Non-pigmented ciliary epithelial cell (primary cell): ENCODE measurements at regions not wholly inside any gene's neighbourhood (a gene's known extent, or its start where the extent isn't known, plus 50 kb on each side); places are given as distances from the start of the nearest gene placed in this dataset.

ENCODE experiments used
- DNase-seq: peaks from one replicate; pipeline ENCODE4 v3.0.0-alpha.2; 2010; ENCODE audit warnings: low read depth

DNA sequence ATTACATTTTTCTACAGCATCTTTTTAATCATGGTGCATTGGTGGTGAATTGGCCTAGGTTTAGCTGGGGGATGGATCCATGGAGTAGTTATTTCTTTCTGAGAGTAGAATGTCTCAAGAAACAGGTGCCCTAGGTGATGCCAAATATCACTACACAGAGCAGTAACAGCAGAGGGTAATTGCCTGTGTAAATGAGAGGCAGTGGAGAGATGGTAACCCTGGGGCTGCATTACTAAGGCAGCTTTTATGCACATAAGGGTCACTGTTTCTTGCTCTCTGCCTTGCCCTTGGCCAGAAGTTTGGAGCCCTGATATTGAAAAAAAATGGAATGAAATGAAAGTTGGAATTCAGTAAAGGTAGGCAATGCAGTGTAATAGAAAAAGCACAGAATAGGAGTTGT, 604.0 kb downstream of the NOVA1 start:
- no peak for DNase-seq

DNA sequence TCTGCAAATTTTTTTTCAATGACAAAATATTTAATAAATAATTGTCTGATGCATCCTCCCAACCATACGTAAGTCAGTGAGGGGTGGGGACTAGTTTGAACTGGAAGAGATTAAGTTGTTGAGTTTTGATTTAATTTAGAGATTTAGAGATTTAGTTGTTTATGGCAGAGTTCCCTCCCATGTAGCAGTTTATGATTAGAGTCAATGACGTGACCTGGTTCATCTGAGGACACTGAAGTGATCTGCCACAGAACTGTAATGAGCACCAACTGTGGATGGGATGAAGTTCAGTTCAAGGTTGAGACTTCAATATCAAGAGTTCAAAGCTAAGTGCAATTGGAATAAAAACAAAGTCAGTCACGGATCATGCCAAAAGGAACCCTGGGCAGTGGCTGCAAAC, 609.3 kb downstream of the NOVA1 start:
- no peak for DNase-seq

DNA sequence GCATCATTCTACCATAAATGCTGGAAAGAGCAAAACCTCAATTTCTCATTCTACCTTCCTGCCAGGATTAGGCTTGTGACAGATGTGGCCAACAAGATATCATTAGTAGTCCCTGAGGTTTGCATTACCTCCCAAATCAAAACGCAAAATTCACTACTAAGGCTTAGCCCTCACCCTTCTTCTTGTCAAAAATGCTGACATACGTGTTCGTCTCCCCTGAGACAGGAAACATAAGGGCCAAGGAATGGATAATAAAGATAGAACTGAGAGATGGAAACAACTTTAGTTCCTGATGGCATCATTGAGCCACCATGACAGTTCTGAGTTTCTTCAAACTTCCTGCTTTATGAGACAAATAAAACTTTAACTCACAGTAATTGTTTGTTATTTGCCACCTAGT, 642.1 kb downstream of the NOVA1 start:
- DNase-seq = no peak

DNA sequence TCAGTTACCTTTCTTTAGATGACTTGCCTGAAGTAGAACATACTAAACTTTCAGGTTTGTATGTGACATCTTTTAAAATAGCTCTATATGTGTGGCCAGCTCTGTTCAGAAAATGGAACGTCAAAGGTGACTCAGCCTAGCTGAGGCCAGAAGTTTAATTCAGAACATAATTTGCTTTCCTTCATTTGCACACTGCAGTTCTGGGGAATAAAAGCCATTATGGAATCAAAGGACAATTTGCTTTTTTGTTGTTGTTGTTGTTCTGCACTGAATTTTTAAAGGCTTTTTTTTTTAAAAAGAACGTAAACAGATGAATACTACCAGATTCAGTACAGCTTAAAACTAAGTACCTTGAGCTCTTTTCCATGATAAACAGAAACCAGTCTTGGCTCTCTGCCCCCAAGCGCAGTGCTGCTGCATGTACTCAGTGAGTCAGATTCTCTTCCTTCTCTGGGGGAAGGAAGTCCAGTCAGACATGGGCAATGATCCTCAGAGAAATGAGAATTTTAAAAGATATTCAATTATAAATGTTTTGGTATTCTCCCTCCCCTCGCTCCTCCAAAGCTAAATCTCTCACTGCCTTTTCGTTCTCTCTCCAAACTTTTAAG, 644.2 kb downstream of the NOVA1 start:
- peak; percentile 41 for DNase-seq

DNA sequence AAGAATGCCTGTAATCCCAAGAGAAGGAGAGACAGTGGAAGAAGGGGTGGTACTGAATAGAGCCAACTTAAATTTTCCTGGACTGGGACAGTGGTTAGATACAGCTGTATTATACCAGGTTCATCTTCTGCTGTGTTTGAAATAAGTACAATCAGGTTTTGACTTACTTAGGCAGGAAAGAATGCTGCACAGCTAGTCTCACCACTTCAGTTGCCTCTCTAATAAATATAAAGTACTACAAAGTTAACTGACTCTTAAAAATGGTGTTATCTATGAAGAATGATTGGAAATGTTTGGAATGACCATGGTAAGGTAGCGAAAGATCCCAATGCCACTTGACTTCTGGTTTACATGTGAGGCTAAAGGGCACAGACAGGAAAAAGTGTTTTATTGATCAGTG, 652.1 kb downstream of the NOVA1 start:
- no peak for DNase-seq

DNA sequence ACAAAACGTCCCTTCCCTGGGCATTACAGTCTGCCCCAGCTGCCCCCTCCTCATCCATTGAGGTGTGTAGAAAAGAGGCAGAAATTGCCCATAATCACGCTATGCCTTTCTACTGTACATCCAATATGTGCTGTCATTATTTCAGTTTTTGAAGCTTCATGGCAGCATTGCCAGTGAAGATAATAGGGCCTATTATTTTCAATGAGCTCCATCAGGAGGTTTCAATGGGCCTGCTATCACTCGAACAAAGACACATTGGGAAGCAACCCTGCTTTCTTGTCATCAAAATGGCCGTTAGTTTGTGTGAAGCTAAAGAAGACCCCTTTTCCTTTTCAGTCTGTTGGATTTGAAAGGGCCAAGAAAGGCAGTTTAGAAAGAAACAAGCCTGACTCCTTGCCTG, 653.8 kb downstream of the NOVA1 start:
- DNase-seq = no peak

DNA sequence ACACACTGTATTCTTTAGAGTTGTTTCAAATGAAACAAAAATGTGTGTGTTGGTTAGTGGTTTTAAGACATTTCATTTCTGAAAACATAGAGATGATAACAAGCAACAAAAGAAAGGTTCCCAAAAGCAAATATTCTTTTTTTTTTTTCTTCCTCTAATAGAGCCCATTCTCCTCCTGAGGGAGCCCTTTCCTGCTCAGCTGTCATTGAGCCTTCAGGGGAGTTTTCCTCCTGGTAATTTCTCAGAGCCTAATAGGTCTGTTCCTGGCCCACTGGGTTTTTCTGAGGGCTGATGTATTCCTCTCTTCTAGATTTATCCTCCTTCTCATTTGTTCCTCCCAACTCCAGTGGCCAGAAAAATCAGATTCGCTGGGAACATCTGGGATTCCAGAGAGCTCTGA, 654.5 kb downstream of the NOVA1 start:
- no peak for DNase-seq

DNA sequence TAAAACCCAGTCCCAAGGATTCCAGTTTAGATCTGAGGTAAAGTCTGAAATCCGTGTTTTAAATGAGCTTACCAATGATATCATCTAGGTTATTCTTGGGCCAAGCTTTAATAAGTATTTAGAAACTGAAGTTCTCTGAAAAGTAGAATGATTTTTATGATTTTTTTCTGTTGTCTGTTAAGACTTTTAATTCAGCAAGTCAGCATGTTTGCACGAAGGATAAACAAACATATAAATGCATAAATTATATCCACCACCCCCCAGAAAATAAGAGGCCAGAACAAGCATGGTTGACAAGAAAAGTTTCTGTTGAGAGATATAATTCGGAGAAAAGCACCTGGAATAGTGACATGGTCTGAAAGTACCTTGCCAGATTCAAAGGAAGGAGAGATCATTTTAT, 655.7 kb downstream of the NOVA1 start:
- DNase-seq = no peak

DNA sequence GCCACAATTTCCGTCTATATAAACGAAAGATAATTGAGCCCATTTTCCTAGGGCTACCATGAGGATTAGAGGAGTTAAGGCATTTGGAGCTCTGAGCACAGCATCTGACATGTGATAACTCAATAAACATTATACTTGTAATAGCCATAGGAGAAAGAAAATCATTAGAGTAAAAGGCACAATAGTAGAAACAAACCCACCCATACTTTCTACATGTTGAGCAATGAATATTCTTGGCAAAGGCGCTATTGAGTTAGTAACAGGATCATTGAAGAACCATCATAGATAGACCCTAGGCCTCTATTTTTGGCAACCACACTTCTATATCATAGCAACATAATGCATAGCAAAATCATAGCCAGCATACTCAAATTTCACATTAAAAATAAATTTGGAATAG, 664.1 kb downstream of the NOVA1 start:
- no peak for DNase-seq

DNA sequence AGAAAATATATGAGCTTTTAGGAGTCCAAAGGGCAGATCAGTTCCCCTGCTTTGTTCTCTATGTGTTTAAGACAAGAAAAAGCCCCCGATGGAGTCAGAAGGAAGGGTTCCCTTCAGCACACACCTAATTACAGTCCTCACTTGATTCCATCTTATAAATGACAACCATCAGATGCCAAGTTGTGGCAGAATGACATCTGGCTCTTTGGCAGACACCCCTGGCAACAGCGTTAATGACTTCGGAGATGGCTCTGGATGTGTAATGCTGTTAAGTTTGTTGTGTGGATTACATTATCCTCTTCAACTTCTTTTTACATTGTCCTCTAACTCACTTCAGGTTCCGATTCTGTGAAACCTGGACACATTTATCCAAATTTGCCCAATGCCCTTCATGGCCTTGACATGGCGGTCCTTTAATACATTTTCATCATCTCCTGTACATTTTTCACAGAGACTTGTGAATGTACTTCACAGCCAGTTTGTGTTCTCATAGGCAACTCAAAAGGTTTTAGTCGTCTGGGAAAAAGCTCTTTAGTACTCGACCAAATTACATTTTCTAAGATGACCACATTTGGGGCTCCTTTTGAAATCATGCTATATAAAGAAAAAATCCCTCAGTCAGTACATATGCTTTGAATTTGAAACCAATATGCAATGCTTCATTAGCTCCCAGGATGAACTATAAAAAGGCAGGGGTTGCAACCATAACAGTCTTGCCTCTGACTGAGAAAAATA, 667.8 kb downstream of the NOVA1 start:
- no peak for DNase-seq

DNA sequence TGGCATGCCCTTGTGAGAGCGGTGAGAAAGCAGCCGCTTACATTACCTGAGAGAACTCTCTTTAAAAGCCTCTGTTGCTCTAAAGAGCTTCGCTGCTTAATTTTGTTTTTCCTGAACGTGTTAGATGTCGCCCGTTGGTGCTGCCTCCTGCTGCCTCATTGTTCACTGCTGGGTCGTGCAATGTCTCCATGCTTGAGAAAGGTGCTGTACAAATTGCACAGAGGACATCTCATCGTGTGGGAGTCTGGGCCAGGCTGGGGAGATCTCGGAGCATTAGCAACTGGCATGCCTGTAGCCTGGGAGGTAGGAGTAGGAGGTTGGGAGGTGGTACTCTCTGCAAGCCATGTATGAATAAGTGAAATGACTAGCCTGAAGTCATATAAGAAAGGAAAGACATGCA, 686.0 kb downstream of the NOVA1 start:
- no peak for DNase-seq

DNA sequence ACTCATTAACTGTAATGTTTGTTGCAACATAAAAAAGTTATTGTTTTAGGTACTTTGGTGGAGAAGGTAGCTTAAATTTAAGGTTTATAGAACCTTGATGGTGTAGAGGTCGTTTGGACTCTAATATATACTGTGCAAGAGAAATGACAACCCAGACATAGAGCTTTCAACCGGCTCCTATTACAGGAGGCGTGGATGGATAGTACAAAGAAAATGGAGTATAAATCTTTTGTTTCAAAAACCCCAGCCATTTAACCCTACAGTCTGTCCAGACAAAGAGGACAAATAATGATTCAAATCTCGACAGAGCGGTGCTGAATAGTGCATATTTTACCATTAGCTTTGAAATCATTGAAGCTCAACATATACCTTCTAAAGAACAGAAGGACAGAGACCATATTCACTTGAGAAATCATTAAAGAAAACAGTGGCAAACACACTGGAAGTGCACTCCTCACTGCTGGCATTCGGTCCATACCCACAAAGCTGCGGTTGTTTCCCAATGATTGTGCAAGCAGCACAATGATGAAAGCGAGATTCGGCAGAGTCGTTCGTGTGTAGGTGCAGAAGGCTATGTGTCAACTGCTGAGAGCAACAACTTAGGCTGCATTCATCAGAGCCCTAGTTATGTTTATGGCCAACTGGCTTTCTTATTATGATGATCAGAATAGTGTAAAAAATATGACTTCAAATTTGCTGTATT, 688.6 kb downstream of the NOVA1 start:
- DNase-seq = no peak

DNA sequence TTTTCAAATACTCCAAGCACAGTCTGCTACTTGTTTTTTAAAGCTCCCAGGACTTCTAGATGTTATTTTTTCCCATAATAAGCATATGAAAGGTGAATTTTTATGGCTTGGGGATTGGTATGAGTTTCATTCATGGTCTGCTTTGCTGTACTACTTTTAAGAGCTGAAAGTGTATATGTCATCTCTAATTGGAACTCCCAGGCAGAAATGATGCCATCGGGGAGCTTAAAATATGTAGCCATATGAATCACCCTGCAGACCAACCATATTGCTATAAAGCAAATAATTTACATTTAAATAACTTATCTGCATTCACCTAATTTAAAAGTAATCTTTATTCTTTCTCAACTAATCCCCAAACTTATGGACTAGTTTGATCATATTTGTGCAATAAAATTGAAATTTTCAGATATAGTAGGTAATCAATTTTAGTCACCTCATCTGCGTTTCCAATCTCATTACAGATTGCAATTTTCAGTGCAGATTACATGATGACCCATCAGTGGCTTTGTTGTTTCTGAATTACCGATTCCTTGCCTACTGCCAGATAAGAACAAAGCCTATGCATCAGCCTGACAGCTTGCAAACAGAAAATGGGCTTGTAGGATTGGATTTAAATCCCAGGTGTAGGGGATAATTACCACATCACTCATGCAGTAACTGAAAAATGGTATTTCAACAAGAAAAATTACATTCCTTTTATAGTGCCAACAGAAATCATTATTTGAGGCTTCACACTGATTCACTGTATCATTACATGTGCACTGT, 689.4 kb downstream of the NOVA1 start:
- no peak for DNase-seq

DNA sequence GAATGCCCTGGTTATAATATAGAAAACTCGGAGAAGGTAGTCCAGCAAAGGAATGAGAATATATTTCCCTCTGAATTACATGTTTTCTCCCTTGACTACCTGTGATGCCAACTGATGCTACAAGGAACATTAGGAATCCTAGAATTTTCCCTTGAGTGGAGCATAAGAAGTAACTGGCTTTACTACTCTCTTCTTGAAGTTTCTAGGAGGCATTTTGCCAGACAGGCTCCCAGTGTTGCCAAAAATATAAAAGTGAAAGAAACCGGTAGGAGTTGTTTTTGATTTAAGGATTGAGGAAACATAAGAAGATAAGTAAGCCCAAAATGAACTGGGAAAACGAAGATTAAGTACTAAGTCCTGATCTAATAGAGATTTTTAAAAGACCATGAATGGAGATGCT, 693.4 kb downstream of the NOVA1 start:
- no peak for DNase-seq

DNA sequence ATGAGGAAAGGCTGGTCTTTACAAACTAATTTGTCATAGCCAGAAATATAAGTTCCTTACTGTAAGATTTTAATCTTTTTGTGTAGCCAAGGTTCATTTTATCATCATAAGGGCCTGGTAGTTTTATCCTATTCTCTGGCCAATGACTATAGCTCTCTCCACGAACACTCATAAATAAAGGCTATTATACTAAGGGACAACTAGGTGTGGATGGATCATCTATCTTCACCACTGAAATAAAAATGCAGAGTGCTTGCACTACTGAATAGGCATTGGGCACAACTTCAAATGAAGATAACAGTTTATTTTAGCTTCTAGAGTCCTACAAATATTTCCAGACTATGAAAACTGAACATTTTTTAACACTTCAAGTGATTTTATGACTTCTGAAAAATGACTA, 698.6 kb downstream of the NOVA1 start:
- no peak for DNase-seq

DNA sequence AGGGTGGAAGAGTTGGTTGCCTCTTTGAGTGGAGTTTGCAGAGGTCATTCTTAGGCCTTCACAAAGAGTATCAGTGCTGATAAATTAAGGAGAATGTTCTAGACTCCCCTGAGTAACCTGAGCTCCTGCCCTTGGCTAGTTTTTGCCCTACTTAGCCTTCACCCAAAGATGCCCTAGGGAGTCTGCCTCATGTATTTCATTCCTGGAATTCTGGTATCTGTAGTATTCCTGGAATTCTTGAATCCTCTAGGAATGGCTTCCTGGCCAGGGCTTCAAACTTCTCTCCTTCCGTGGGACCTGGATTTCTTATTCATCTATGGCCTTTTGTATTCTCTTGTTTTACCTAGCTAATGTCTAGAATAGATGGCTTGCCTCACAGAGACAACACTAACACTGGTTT, 701.1 kb downstream of the NOVA1 start:
- DNase-seq = no peak

DNA sequence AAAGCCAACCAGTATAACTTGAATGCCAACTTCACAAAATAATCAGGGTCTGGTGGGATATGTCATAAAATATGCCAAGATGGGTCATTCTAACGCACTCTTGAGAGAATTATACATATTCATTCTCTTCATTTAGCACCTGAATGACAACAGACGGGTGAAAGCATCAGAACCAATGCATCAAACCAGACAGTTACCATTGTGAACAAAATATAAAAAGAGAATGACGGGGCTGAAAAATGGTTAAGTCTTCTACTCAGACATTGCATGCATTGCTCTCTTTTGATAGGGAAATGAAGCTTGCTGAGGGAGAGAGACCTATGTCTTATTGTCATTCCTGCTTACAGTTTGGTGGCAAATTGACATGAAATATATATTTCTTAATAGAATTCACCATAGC, 702.1 kb downstream of the NOVA1 start:
- no peak for DNase-seq

DNA sequence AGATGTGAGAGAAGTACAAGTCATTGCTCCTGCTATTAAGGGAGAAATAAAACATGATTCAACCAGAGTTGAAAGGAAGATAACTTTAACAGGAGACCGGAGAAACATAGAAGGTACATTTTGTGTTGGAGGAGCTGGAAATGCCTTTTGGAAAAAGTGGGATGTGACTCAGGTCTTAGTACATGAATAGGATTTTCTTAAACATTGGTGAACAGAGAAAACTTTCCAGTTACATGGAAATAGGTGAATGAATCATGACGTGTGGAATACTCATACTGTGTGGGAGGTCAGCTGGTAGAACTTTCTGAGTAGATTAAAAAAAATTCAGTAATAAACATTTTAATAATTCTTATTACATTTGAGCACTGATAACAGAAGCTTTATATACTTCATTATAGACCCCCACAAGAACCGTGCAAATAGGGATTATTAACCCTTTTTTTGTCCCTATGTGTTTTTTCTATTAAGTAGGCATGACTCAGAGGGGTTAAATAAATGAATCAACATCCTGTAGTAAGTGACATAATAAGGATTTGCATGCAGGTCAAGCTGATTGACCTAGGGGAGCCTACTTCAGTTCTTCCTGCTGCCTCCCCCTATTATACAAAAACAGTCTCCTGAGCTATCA, 710.5 kb downstream of the NOVA1 start:
- DNase-seq = no peak

DNA sequence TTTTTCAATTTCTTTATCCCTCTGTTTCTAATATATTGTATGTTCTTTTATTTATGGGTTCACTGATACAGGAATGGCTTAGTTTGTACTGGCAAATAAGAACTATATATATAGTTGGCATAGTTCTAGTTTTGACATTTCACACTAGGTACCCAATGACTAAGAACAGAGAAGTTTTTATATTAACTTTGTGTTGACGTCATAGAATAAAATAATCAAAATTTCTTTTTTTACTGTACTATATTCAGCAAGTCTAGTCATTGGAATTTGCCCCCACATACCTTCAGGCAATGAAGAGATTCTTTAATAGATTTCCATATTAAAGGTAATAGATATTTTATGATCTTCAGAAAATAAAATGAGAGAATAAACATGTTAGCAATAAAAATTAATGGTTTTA, 713.2 kb downstream of the NOVA1 start:
- no peak for DNase-seq

DNA sequence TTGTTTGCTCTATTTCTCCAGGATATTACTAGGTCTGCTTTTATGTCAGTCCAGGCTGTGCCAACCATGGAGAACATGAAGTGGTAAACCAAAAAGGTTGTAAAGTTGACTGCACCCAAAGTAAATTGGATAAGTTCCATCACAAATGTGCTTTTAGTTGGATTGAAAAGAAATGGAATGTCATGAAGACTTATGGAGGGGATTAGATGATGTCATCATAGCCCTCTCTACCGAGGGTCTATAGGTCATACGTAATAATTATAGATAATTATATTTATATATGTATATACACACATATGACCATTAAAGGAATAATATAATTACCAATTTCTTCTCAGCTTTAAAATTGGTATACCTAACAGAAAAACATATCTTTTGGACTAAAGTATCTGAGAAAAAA, 714.9 kb downstream of the NOVA1 start:
- no peak for DNase-seq

DNA sequence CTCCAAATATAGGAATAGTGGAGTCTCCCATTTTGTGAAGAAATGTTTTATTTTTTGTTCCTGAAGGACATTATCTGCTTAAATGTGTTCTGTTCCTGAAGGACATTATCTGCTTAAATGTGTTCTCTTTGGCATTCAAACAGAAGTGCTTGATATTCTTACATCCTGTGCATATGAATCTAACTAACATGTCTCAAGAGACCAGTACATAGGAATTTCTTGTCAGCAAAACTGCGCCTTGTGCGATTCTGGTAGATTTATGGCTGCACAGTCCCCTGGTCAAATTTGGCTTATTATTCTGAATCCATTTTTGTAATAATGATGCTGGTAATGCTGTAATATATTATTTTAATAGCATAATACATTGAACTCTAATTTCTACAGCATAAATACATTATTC, 722.4 kb downstream of the NOVA1 start:
- no peak for DNase-seq

DNA sequence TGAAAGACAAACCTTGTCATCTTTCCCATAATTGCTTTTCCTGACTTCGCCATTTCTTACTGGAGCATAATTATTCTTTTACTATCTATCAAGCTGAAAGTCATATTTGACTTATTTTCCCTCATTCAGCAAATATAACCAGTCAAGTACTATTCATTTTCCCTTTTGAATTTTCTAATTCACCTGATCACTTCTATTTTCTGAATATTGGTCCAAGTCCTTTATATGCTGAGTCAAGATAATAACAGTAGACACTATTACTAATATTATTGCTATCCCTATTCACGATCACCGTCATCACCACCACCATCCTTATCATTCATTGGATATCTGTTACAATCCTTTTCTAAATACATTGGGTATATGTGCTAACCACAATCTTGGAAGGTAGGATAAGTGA, 728.0 kb downstream of the NOVA1 start:
- no peak for DNase-seq
